HEK293T (cell line): ENCODE measurements at regions not wholly inside any gene's neighbourhood (a gene's known extent, or its start where the extent isn't known, plus 50 kb on each side); places are given as distances from the start of the nearest gene placed in this dataset.

Source experiments
- CTCF ChIA-PET: fragments of 350-600 bp; formaldehyde crosslinking; extraction: SDS; loops from one replicate; lab custom pipeline; 2021; ENCODE audit warnings: antibody characterized with exemption, inconsistent platforms; lab: Yijun Ruan, JAX
- POLR2A ChIA-PET: fragments of 350-600 bp; formaldehyde crosslinking; extraction: SDS; loops from one replicate; lab custom pipeline; 2020; ENCODE audit warnings: antibody characterized with exemption, inconsistent platforms; lab: Yijun Ruan, JAX
- DNase-seq: peaks from one replicate; pipeline ENCODE4 v3.0.0; 2012; ENCODE audit warnings: mixed read lengths; ENCODE audit errors: extremely low spot score
- ARNT ChIP-seq: fragments of 450-650 bp; IDR thresholded peaks from 2 replicates; pipeline ENCODE4 v1.6.1; 2017; ENCODE audit warnings: mild to moderate bottlenecking
- BHLHE40 ChIP-seq: fragments of 450-650 bp; IDR thresholded peaks from 2 replicates; pipeline ENCODE4 v1.6.1; 2016; ENCODE audit warnings: mild to moderate bottlenecking, moderate library complexity, borderline replicate concordance
- CTBP1 ChIP-seq: fragments of 450-650 bp; IDR thresholded peaks from 2 replicates; pipeline ENCODE4 v1.6.1; 2016; ENCODE audit warnings: borderline replicate concordance
- ELF4 ChIP-seq: fragments of 450-650 bp; IDR thresholded peaks from 2 replicates; pipeline ENCODE4 v1.6.1; 2017; ENCODE audit warnings: antibody characterized with exemption
- FOXA1 ChIP-seq: fragments of 450-650 bp; IDR thresholded peaks from 2 replicates; pipeline ENCODE4 v1.6.1; 2016; ENCODE audit warnings: mild to moderate bottlenecking
- FOXK2 ChIP-seq: fragments of 450-650 bp; IDR thresholded peaks from 2 replicates; pipeline ENCODE4 v1.6.1; 2016; ENCODE audit warnings: mild to moderate bottlenecking
- FOXM1 ChIP-seq: fragments of 450-650 bp; IDR thresholded peaks from 2 replicates; pipeline ENCODE4 v1.6.1; 2017; ENCODE audit warnings: mild to moderate bottlenecking, borderline replicate concordance
- HDGF ChIP-seq: fragments of 450-650 bp; IDR thresholded peaks from 2 replicates; pipeline ENCODE4 v1.6.1; 2017; ENCODE audit warnings: antibody characterized with exemption, borderline replicate concordance
- L3MBTL2 ChIP-seq: fragments of 450-650 bp; conservative IDR thresholded peaks from 2 replicates; pipeline ENCODE4 v1.6.1; 2016; ENCODE audit warnings: mild to moderate bottlenecking
- LEF1 ChIP-seq: fragments of 450-650 bp; IDR thresholded peaks from 2 replicates; pipeline ENCODE4 v1.6.1; 2017; ENCODE audit warnings: mild to moderate bottlenecking, borderline replicate concordance
- NFRKB ChIP-seq: fragments of 450-650 bp; IDR thresholded peaks from 2 replicates; pipeline ENCODE4 v1.6.1; 2016; ENCODE audit warnings: mild to moderate bottlenecking, moderate library complexity
- PKNOX1 ChIP-seq: fragments of 450-650 bp; IDR thresholded peaks from 2 replicates; pipeline ENCODE4 v1.6.1; 2016
- SP1 ChIP-seq: fragments of 450-650 bp; IDR thresholded peaks from 2 replicates; pipeline ENCODE4 v1.6.1; 2017
- SUZ12 ChIP-seq: fragments of 450-650 bp; IDR thresholded peaks from 2 replicates; pipeline ENCODE4 v1.6.1; 2016; ENCODE audit warnings: mild to moderate bottlenecking
- TARDBP ChIP-seq: fragments of 450-650 bp; IDR thresholded peaks from 2 replicates; pipeline ENCODE4 v1.6.1; 2016
- ZNF384 ChIP-seq: fragments of 450-650 bp; IDR thresholded peaks from 2 replicates; pipeline ENCODE4 v1.6.1; 2016

GRCh38 chr5:171578049-171578828 lies 158.8 kb downstream of the FGF18 start:
- peak; percentile 7 for DNase-seq
- no peak for TF ChIP-seq ARNT
- no peak for TF ChIP-seq HDGF
- no peak for TF ChIP-seq TARDBP
- ChIA-PET CTCF (no interaction called here), POLR2A (no interaction called here)

GRCh38 chr5:171578829-171579491 lies 159.5 kb downstream of the FGF18 start:
- TF ChIP-seq L3MBTL2 (no peak), HDGF (no peak), SUZ12 (no peak), SP1 (no peak), CTBP1 (no peak), NFRKB (no peak), ARNT (no peak), BHLHE40 (no peak), LEF1 (no peak), TARDBP (no peak), ZNF384 (no peak), FOXK2 (no peak), FOXA1 (no peak), PKNOX1 (no peak)
- no peak for DNase-seq
- CTCF ChIA-PET: interaction anchor here (0.6 kb wide), 1 partner anchor 549 kb away, joined by 4 read pairs; no protein-coding TSS in a partner anchor
- POLR2A ChIA-PET: no interaction called here

- ChIA-PET CTCF (no interaction called here), POLR2A (no interaction called here)
- no peak for TF ChIP-seq FOXM1
- no peak for TF ChIP-seq ARNT
- no peak for DNase-seq
Observed at GRCh38 chr5:171579976-171580411, 160.5 kb downstream of the FGF18 start.

GRCh38 chr5:171580502-171581265 lies 161.2 kb downstream of the FGF18 start:
- TF ChIP-seq ZNF384: no peak
- TF ChIP-seq NFRKB: no peak
- no peak for TF ChIP-seq HDGF
- no peak for TF ChIP-seq ARNT
- no peak for TF ChIP-seq FOXK2
- TF ChIP-seq CTBP1: no peak
- TF ChIP-seq PKNOX1: no peak
- no peak for TF ChIP-seq FOXA1
- no peak for TF ChIP-seq SUZ12
- TF ChIP-seq TARDBP: no peak
- no peak for TF ChIP-seq SP1
- TF ChIP-seq FOXM1: no peak
- TF ChIP-seq L3MBTL2: no peak
- POLR2A ChIA-PET: no interaction called here
- no peak for DNase-seq
- CTCF ChIA-PET: no interaction called here

- no peak for DNase-seq
- CTCF ChIA-PET: interaction anchor here (0.6 kb wide), 1 partner anchor 114 kb away, joined by 6 read pairs; no protein-coding TSS in a partner anchor
- no peak for TF ChIP-seq HDGF
- TF ChIP-seq CTBP1: no peak
- no peak for TF ChIP-seq LEF1
- no peak for TF ChIP-seq FOXM1
- TF ChIP-seq TARDBP: no peak
- no peak for TF ChIP-seq SP1
- TF ChIP-seq FOXK2: no peak
- TF ChIP-seq ELF4: no peak
- no peak for TF ChIP-seq L3MBTL2
- TF ChIP-seq SUZ12: no peak
- no peak for TF ChIP-seq PKNOX1
- TF ChIP-seq NFRKB: no peak
- POLR2A ChIA-PET: no interaction called here
Observed at GRCh38 chr5:171581781-171582180, 162.3 kb downstream of the FGF18 start.

- no peak for TF ChIP-seq ZNF384
- no peak for DNase-seq
- POLR2A ChIA-PET: no interaction called here
- CTCF ChIA-PET: no interaction called here
Observed at GRCh38 chr5:171582849-171583248, 163.4 kb downstream of the FGF18 start.
